HG02610 (cell line): ENCODE measurements at regions not wholly inside any gene's neighbourhood (a gene's known extent, or its start where the extent isn't known, plus 50 kb on each side); places are given as distances from the start of the nearest gene placed in this dataset.

Experiments used
- ATAC-seq: cut with Tn5 transposase; IDR thresholded peaks from one replicate; pipeline ENCODE4 v1.9.1; 2021; ENCODE audit warnings: mild to moderate bottlenecking, moderate library complexity; ENCODE audit not compliant: unreplicated experiment

DNA sequence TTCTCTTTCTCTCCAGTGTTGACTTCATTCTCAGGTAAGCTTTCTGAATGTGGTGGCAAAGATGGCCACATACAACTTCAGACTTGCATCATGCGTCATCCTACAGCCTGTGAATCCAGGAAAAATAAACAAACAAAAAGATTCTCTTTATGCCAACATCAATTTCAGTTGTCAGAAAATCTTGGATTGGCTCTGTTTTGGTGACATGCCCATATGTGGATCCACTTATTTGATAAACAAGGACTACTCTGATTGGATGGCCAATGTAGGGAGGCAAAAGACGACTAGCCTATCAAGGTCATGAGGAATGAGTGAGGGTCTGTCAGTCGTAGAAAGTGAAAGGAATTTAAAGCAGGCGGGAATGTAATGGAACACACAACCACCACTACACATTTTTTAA, 866.6 kb downstream of the USP25 start:
- ATAC-seq, result no peak

- no peak for ATAC-seq
Observed at GRCh38 chr21:16597753-16598152, 868.0 kb downstream of the USP25 start.

GRCh38 chr21:16605597-16605996, 875.8 kb downstream of the USP25 start:
- no peak for ATAC-seq

DNA sequence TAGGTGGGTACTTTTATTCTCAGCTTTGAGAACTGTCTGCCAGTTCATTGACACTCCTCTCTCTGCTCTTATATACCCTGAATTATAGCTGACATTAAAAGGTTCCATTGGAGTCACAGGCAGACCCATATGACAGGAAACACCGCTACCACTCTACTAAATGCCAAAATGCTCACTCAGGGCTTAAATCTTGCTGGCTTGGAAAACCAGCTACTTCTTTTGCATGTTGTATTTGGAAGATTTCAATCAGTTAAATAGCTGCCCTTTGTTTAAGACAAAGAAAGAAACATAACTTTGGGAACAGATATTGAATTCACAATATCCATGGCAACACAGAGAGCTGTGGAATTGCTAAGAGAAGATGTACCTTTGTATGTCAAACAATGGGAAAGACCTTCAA, 876.5 kb downstream of the USP25 start:
- no peak for ATAC-seq

GRCh38 chr21:16608209-16608830, 878.5 kb downstream of the USP25 start:
- ATAC-seq, result no peak

- ATAC-seq, result no peak
Observed at GRCh38 chr21:16619281-16619680, 889.5 kb downstream of the USP25 start.

- no peak for ATAC-seq
Observed at GRCh38 chr21:16620786-16621320, 891.1 kb downstream of the USP25 start.

GRCh38 chr21:16624479-16625118, 888.2 kb upstream of the CXADR start:
- ATAC-seq, result no peak

DNA sequence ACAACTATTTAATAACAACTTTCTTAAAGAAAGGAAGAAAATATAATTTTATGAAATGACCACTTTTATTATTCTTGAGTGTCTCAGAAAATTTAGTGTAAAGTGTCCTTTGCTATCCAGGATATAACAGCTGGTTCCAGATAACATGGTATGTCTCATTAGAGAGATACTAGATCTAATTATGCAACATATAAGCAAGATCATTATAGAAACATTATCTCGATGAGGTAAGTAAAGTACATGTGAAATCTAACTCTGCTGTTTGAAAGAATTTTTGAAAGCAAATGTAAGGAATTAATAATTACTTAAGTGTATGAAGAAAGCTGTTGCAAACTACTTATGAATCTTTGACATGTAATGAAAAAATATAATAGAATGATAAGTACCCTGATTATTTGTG, 887.4 kb upstream of the CXADR start:
- no peak for ATAC-seq

- ATAC-seq, result no peak
Observed at GRCh38 chr21:16633831-16634459, 878.9 kb upstream of the CXADR start.

GRCh38 chr21:16634515-16634914, 878.3 kb upstream of the CXADR start:
- no peak for ATAC-seq

GRCh38 chr21:16640297-16641027, 872.4 kb upstream of the CXADR start:
- ATAC-seq, result no peak

- ATAC-seq, result no peak
Observed at GRCh38 chr21:16642353-16642752, 870.5 kb upstream of the CXADR start.

- ATAC-seq, result no peak
Observed at GRCh38 chr21:16644685-16645084, 868.2 kb upstream of the CXADR start.

GRCh38 chr21:16650714-16651366, 862.0 kb upstream of the CXADR start:
- ATAC-seq, result no peak

DNA sequence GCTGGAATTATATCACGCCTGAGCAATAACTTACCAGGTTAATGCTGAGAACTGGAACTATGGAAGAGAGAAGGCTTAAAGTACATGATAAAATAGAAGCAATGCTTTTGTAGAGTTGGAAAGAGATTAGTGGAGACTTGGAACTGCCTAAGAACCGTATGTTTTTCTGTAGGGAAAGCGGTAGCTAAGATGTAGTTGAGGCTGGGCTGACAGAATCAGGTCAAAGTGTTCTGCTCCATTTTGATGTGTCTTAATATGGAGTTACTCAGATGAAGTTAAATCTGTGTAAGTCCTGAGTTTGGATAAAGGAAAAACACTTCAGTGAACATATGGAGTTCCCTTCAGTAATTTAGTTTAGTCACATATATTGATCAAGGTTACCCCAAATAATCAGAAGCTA, 860.9 kb upstream of the CXADR start:
- ATAC-seq, result no peak

- ATAC-seq, result no peak
Observed at GRCh38 chr21:16663436-16663835, 849.4 kb upstream of the CXADR start.

DNA sequence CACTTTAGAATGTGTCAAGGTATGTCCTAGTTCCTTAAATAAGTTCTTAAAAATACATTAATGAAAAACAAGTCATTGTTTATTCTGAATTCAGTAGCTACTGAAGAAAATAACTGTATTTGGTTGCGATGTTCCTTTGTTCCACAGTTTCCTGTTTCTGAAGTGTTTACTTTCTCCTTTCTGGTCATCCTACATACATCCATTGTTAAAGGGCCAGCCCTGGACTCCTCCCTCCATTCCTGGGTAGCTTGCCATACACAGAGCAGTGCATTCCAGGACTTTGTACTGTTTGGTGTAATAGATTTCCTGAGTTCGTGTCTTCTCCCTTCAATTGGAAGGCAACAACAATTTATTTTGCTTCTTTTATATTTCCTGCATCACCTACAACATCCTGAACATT, 845.4 kb upstream of the CXADR start:
- no peak for ATAC-seq

DNA sequence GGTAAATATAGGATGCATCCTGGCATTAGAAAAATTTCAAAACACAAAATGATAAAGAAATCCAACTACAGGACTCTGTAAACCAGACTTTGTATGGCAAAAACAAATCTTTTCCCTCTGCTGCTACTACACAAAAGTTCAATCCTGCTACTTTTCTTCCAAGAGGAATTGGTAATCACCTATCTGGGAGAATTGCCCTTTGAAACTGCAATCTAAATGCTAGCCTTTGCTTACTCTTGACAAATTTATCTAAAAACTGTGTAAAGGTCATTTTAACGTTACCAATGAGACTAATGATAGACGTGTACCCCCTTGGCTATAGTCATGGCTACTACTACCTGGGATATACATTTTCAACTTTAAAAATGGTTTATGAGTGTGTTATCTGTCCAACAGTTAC, 837.9 kb upstream of the CXADR start:
- ATAC-seq, result no peak

- ATAC-seq, result no peak
Observed at GRCh38 chr21:16676391-16676790, 836.5 kb upstream of the CXADR start.
